Bronchial epithelial cell (primary cell): ENCODE measurements at regions not wholly inside any gene's neighbourhood (a gene's known extent, or its start where the extent isn't known, plus 50 kb on each side); places are given as distances from the start of the nearest gene placed in this dataset.

Source experiments
- DNase-seq: peaks from one replicate; pipeline ENCODE4 v3.0.0-alpha.2; 2010; ENCODE audit warnings: low read depth
- FAIRE-seq: peaks from 2 replicates; lab custom pipeline; 2011; peaks lifted over from hg19 to GRCh38; lab: Jason Lieb, UNC
- H3K27me3 ChIP-seq: 2 replicates; pipeline ENCODE4 v1.5.1; 2011; ENCODE audit warnings: low read length; ENCODE audit not compliant: control insufficient read depth, insufficient read depth
- H3K36me3 ChIP-seq: 2 replicates; pipeline ENCODE4 v1.5.1; 2011; ENCODE audit warnings: low read length; ENCODE audit not compliant: control insufficient read depth, insufficient read depth
- H3K4me3 ChIP-seq: 2 replicates; pipeline ENCODE4 v1.5.1; 2011; ENCODE audit warnings: mild to moderate bottlenecking, low read depth, low read length, control low read depth
- TF ChIP-seq, protein P1 (sequence below): IDR thresholded peaks from 2 replicates; pipeline ENCODE4 v1.5.1; 2011; ENCODE audit warnings: mild to moderate bottlenecking, moderate library complexity, low read length, control low read depth, inconsistent platforms; ENCODE audit not compliant: insufficient read depth, severe bottlenecking

DNA sequence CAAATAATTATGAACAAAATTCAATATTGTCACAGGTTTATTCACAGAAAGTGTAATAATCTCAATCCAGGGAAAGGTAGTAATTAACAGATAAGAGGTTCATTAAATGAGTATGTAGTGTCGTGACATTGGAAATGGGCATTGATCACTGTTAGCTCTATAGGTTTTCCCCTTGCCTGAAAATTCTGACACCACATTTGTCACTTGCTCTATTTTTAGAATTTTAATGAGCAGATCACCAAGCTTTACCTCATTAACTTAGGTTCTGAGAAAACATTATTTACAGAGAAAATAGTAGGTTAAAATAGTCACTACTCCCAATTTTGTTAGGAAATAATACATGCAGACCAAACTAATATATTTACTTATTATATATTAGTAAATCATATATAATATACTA, 344.0 kb downstream of the DSC3 start:
- DNase-seq (no peak), FAIRE-seq (no peak)
- H3K36me3 ChIP-seq: no peaks in the 10 kb centered on the region
- no peak overlapping the region for H3K4me3 ChIP-seq
- TF ChIP-seq, protein P1, sequence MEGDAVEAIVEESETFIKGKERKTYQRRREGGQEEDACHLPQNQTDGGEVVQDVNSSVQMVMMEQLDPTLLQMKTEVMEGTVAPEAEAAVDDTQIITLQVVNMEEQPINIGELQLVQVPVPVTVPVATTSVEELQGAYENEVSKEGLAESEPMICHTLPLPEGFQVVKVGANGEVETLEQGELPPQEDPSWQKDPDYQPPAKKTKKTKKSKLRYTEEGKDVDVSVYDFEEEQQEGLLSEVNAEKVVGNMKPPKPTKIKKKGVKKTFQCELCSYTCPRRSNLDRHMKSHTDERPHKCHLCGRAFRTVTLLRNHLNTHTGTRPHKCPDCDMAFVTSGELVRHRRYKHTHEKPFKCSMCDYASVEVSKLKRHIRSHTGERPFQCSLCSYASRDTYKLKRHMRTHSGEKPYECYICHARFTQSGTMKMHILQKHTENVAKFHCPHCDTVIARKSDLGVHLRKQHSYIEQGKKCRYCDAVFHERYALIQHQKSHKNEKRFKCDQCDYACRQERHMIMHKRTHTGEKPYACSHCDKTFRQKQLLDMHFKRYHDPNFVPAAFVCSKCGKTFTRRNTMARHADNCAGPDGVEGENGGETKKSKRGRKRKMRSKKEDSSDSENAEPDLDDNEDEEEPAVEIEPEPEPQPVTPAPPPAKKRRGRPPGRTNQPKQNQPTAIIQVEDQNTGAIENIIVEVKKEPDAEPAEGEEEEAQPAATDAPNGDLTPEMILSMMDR: no peak
- H3K27me3 ChIP-seq: no peaks in the 10 kb centered on the region

DNA sequence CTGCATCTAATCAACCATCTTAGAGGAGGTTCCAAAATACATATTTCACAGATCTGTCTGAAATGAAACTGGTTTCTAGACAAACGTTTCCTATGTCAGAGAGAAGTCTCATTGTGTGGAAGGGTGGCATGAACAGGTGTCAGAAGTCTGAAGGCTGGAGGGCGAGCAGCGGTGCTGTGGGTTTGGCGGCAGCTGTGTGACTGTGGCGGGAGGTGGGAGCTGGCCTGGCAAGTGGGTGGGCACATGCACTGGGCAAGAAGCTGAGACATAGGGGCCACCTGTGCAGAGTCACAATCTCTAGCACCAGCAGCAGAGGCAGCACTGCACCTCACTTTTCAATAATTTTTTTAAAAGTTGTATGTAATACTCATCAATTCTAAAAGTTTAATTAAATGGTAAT, 346.3 kb downstream of the DSC3 start:
- Histone ChIP-seq H3K36me3 (no peaks in the 10 kb centered on the region), H3K27me3 (no peaks in the 10 kb centered on the region), H3K4me3 (no peak overlapping the region)
- TF ChIP-seq, protein P1: no peak
- no peak for FAIRE-seq
- no peak for DNase-seq

DNA sequence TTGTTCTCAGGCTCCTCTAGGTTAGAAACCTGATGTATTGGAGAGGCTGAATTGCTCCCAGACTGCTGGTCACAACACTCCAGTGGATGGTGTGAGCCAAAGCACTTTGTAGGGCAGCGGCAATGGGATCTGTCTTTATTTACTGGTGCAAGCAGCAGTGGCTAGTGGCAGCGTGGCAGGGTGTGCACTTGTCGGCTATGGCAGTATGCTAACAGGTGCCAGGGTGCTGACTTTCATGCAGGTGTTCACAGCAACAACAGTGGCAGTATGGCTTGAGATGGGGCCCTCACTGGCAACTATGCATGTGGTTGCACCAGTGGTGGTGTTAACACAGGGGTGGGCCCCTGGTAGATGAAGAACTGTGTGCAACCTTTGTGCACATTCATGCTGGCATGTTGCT, 347.8 kb downstream of the DSC3 start:
- no peak for FAIRE-seq
- H3K4me3 ChIP-seq: no peak overlapping the region
- no peaks in the 10 kb centered on the region for H3K27me3 ChIP-seq
- TF ChIP-seq, protein P1: no peak
- no peaks in the 10 kb centered on the region for H3K36me3 ChIP-seq
- DNase-seq: no peak

DNA sequence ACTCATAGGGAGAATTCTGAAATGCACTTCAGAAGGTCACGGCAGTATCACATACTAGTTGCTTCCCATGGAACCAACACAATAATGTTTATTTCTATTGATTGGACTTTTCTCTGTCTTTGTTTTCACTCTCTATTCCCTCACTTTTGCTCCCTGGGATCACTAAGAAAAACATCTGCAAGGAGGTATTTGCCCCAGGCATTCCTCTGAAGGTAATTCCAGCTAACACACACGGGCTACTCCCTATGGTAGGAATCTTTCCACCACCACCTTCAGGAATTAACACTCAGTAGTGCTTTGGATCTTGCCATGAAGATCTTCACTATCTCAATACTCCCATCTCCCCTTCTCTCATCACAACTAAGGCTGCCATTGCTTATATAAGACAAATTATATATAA, 353.3 kb downstream of the DSC3 start:
- TF ChIP-seq, protein P1: no peak
- Histone ChIP-seq H3K4me3 (no peak overlapping the region), H3K27me3 (no peaks in the 10 kb centered on the region), H3K36me3 (no peaks in the 10 kb centered on the region)
- FAIRE-seq (no peak), DNase-seq (no peak)

DNA sequence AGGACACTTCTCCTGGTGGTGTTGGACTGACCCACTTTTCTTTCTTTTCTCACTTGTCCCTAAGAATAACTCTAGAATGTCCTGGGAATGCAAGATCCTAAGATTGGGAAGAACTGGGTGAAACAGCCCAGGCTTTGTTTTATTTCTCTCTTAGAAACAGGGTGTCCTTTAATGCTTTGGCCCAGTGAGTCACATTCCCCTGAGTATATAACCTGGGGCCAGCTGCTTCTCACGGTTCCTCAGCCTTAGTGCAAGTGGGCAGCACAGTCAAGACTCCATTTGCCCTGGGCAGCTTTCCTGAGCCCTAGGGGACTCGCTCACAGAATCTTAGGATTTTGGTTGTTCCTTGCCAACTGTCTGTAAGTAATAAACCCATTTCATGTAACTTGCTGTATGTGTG, 355.0 kb downstream of the DSC3 start:
- TF ChIP-seq, protein P1: no peak
- Histone ChIP-seq H3K27me3 (no peaks in the 10 kb centered on the region), H3K36me3 (no peaks in the 10 kb centered on the region), H3K4me3 (no peak overlapping the region)
- FAIRE-seq: no peak
- no peak for DNase-seq

DNA sequence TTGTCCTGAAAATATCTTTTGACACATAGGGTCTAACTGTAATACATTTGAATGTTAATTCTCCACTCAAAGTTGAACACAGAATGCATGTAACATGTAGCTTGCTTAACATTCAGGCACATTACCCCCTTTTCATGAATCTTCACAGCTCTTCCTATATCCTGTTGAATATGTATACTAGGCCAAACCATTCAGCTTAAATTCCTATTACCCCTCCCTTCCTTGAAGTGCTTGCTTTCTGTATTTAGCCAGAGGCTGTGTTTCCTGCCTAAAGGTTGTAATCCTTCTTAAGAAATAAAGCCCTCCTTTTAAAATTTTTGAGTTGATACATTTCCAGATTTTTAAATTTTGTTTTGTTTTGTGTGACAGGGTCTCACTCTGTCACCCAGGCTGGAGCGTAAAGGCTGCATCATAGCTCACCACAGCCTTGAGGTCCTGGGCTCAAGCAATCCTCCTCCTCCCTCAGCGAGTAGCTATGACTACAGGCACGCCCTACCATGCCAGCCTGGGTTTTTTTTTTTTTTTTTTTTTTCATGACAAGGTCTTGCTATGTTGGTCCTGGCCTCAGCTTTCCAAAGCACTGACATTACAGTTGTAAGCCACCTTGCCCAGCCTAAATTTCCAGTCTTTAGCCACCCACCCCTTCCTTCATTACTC, 357.6 kb downstream of the DSC3 start:
- Histone ChIP-seq H3K4me3 (no peak overlapping the region), H3K27me3 (no peaks in the 10 kb centered on the region), H3K36me3 (no peaks in the 10 kb centered on the region)
- TF ChIP-seq, protein P1: no peak
- DNase-seq: no peak
- FAIRE-seq: no peak
